ENCODE measurements at regions not wholly inside any gene's neighbourhood (a gene's known extent, or its start where the extent isn't known, plus 50 kb on each side); places are given as distances from the start of the nearest gene placed in this dataset.
A peak's percentile ranks its signal among the peaks of the same experiment; 100 is the strongest.

DNA sequence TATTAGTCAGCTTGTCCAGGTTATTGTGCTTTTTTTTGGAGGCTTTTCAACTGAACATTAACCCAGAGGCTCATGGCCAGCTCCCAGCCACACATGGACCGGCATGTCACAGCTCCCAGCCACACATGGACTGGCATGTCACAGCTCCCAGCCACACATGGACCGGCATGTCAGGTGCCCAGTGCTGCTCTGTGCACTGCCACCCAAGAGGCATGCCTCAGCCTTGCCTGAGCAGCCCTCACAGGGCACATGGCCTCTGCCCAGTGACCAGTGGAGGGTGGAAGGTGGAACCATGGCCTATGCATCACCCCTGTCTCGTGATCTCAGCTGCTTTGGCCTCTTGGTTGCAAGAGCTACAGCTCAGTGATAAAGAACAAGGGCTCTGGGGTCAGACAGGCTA is 119.8 kb downstream of the OAT start:
- H3K4me3 ChIP-seq (ENCODE audit: low read depth, low read length) = no peak overlapping the region
- no peak for DNase-seq (ENCODE audit: low read depth)
- TF ChIP-seq, protein P1, sequence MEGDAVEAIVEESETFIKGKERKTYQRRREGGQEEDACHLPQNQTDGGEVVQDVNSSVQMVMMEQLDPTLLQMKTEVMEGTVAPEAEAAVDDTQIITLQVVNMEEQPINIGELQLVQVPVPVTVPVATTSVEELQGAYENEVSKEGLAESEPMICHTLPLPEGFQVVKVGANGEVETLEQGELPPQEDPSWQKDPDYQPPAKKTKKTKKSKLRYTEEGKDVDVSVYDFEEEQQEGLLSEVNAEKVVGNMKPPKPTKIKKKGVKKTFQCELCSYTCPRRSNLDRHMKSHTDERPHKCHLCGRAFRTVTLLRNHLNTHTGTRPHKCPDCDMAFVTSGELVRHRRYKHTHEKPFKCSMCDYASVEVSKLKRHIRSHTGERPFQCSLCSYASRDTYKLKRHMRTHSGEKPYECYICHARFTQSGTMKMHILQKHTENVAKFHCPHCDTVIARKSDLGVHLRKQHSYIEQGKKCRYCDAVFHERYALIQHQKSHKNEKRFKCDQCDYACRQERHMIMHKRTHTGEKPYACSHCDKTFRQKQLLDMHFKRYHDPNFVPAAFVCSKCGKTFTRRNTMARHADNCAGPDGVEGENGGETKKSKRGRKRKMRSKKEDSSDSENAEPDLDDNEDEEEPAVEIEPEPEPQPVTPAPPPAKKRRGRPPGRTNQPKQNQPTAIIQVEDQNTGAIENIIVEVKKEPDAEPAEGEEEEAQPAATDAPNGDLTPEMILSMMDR (IDR thresholded peaks at IDR 0.05; ENCODE audit: control insufficient read depth, extremely low read depth, insufficient read depth) = no peak

DNA sequence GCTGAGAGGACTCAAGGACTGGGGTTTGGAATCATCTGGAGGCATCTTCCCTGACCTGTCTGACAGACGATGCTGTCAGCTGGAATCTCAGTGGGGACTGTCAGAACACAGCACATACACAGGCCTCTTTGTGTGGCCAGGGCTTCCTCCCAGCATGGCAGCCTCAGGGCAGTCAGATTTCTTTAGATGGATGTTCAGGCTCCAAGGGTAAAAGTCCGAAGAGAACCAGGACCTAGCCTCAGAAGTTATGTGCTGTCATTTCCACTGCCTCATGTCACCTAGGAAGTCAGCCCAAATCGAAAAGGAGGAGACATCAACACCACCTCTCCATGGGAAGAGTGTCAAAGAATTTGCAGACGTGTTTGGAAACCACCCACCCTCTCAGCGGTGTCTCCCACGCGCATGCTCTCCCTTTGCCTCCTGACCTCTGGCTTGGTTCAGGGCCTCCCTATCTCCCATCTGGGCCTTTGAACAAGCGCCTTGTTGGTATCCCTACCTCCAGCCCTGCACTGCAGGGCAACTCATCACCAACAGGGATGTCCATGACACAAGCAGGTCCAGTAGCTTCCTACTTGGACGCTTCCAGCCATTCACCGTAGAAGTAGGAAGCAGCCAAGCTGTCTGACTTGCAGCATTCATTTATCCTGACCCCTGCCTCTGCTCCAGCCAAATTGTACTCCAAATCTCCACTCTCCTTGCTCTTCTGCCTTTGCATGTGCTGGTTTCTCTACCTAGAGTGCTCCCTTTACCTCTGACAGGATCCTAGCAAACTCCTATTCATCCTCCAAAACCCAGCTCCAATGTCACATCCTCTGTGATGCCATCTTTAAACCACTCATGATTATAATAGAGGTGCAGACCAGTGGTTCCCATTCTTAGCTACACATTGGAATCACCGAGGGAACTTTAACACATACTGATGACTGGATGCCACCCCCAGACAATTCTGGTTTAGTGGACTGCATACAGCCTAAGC is 121.6 kb downstream of the OAT start:
- TF ChIP-seq, protein P1 (IDR thresholded peaks at IDR 0.05; ENCODE audit: control insufficient read depth, extremely low read depth, insufficient read depth) = no peak
- no peak overlapping the region for H3K4me3 ChIP-seq (ENCODE audit: low read depth, low read length)
- no peak for DNase-seq (ENCODE audit: low read depth)

DNA sequence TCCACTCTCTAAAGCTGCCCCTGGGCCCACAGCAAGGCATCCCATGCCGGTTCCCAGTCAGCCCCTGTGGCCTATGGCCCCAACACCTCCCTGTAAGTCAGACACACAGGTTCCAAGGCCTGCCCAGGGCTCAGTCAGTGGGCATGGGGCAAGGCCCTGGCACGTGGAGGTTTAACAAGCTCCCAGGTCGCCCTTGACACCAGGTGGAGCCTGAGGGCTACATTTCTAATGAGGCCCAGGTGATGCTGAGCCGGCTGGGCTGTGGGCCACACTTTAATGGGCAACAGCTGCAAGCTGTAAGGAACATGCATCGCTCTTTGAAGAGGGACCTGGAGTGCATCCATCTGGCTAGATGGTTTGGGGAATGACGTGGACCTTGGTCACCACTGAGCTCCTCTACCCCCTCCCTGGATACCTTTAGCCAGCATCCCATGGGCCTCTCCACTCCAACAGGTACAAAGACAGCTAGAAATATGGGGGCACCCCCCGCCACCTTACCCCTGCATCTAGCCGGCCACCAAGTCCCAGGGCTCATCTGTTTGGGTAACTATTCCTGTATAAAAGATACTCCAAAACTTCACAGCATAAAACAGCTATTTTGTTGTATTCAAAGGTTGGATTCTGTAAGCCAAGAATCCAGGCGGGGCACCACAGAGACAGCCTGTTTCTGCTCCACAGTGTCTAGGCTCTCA is 122.5 kb downstream of the OAT start:
- no peak overlapping the region for H3K4me3 ChIP-seq (ENCODE audit: low read depth, low read length)
- DNase-seq (ENCODE audit: low read depth) = peak; percentile 50
- TF ChIP-seq, protein P1 (IDR thresholded peaks at IDR 0.05; ENCODE audit: control insufficient read depth, extremely low read depth, insufficient read depth) = peak; percentile 45

DNA sequence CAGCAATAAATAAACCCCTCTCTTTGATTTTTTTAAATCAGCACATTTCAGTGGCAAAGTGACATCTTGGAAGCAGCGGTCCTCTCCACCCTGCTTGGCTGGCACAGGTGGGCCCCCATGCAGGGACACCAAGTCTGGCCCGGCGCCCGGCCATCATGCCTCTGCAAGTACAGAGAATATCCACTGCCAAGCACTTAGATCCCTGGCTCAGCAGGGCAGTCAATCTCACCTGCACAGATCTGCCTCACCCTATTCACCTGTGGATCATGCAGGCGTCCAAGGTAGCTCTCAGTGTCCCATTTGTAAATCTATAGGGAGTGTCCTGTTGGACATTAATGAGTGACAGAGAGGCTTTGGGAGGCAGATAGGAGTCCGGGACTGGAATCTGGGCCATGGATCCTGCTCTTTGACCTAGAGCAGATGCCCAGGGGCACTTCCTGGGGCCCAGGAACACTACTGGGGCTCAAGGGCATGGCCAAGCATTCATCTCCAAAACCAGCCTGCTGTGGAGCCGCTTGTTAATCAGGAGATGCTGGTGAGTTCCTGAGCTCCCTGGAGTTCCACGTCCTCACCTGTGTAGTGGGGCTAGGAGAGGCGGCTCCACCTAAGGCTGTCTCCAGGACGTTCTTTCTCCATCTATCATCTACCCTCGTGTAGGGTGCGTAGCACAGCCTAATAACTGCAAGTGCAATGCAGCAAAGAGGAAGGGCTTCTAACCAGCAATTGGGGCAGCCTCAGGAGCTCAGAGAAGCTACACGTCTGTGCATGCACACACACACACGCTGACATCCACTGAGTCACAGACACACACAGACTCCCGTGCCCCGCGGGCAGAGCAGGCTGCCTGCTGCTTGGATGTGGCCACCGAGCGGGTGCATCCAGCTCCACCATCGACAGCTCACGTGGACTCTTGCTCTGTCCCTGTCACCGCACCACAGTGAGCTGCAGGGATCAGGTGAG is 123.6 kb downstream of the OAT start:
- TF ChIP-seq, protein P1 (IDR thresholded peaks at IDR 0.05; ENCODE audit: control insufficient read depth, extremely low read depth, insufficient read depth) = no peak
- no peak overlapping the region for H3K4me3 ChIP-seq (ENCODE audit: low read depth, low read length)
- DNase-seq (ENCODE audit: low read depth) = no peak

DNA sequence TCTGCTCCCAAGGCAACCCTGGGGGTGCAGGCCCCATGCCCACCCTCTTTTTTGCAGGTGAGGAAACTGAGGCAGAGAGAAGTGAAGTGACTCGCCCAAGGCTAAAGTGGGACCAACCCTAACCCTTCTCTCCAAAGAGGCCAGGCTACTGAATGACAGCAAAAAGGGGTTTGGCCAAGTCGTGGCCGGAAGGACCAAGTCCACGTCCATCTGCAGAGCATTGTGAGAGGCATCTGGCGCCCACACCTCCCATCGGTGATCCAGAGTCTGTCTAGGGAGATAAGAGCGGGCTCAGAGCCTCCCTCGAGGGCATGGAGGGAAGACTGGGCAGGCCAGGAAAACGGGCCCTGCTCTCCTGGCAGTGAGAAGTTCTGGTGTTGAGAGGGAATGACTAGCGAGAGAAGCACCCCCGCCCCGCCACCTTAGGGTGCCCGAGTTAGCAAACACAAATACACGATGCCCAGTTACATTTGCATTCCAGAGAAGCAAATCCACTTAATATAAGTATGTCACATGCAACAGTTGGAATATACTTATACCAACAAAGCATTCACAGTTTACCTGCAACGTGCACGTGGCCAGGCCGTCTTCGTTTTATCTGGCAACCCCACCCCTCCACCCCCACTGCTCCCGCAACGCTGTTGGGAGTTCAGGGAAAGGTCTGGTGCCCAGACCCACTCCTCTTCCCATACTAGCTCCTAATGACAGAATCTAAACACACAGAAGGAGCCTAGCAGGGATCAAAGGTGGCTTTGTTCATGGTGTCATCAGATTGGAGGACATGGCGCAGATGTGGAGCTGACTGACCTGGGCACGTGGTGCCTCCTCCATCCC is 124.9 kb downstream of the OAT start:
- H3K4me3 ChIP-seq (ENCODE audit: low read depth, low read length) = no peak overlapping the region
- TF ChIP-seq, protein P1 (IDR thresholded peaks at IDR 0.05; ENCODE audit: control insufficient read depth, extremely low read depth, insufficient read depth) = no peak
- DNase-seq (ENCODE audit: low read depth) = no peak
